ENCODE measurements at regions not wholly inside any gene's neighbourhood (a gene's known extent, or its start where the extent isn't known, plus 50 kb on each side); places are given as distances from the start of the nearest gene placed in this dataset.

DNA sequence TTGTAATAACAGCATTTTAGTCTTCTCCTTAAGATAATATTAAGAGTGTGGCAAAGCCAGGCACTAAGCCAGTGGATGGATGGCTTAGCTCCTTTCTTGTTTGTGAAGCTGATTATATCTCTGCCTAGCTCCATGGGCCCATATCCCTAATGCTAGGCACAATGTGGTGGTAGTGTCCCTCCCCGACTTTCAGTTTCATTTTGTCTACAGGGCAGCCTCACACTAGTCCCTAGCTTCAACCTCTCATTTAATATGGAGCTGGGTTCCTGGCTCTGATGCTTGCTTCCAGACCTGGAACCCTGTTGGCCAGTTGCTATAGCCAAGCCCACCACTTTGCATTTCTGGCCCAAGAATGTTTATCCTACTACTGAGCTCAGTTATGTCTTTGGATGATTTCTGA lies 437.0 kb upstream of the MEIS1 start:
- no peak overlapping the region for H3K9ac ChIP-seq
- H2AFZ ChIP-seq, result peak overlapping the region; percentile 30
- no peak overlapping the region for H3K4me2 ChIP-seq (ENCODE audit: low read length)
- H3K27ac ChIP-seq, result peak overlapping the region; percentile 71
- no peak overlapping the region for H3K4me3 ChIP-seq (ENCODE audit: low read depth, low read length)
- H3K79me2 ChIP-seq, result peaks cover 15% of the 10 kb centered on the region
- no peaks in the 10 kb centered on the region for H3K36me3 ChIP-seq (ENCODE audit: control insufficient read depth, insufficient read depth, low read length)
- H3K27me3 ChIP-seq (ENCODE audit: control insufficient read depth, insufficient read depth, low read length), result no peaks in the 10 kb centered on the region
- H3K4me1 ChIP-seq, result peaks cover 47% of the 10 kb centered on the region
- no peaks in the 10 kb centered on the region for H3K9me3 ChIP-seq (ENCODE audit: control insufficient read depth, low read length)
- TF ChIP-seq CTCF (IDR thresholded peaks at IDR 0.05), result no peak

DNA sequence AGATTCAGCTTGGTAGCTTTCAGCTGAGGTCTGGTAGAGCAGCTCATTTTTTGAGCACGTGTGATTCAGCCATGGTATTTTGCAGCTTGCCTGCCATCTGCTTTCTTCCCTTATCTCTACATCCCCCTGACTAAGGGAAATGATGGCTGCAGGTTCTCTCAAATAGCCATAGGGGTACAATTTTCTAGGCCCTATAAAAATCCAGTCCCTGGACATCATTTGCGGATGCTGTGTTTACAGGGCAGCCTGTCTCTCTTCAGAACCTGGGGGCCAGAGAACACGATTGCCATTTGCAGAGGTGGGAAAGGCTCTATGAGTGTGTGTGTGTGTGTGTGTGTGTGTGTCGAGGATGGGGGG lies 442.7 kb upstream of the MEIS1 start:
- Histone ChIP-seq H3K79me2 (peaks cover 13% of the 10 kb centered on the region), H3K4me2 (ENCODE audit: low read length) (peak overlapping the region; percentile 57), H3K4me3 (ENCODE audit: low read depth, low read length) (peak overlapping the region; percentile 29), H3K36me3 (ENCODE audit: control insufficient read depth, insufficient read depth, low read length) (no peaks in the 10 kb centered on the region), H3K9ac (no peak overlapping the region), H3K27me3 (ENCODE audit: control insufficient read depth, insufficient read depth, low read length) (no peaks in the 10 kb centered on the region), H3K9me3 (ENCODE audit: control insufficient read depth, low read length) (no peaks in the 10 kb centered on the region), H3K4me1 (peaks cover 40% of the 10 kb centered on the region), H3K27ac (peak overlapping the region; percentile 94), H2AFZ (peak overlapping the region; percentile 71)
- peak; percentile 7 for TF ChIP-seq CTCF (IDR thresholded peaks at IDR 0.05)

DNA sequence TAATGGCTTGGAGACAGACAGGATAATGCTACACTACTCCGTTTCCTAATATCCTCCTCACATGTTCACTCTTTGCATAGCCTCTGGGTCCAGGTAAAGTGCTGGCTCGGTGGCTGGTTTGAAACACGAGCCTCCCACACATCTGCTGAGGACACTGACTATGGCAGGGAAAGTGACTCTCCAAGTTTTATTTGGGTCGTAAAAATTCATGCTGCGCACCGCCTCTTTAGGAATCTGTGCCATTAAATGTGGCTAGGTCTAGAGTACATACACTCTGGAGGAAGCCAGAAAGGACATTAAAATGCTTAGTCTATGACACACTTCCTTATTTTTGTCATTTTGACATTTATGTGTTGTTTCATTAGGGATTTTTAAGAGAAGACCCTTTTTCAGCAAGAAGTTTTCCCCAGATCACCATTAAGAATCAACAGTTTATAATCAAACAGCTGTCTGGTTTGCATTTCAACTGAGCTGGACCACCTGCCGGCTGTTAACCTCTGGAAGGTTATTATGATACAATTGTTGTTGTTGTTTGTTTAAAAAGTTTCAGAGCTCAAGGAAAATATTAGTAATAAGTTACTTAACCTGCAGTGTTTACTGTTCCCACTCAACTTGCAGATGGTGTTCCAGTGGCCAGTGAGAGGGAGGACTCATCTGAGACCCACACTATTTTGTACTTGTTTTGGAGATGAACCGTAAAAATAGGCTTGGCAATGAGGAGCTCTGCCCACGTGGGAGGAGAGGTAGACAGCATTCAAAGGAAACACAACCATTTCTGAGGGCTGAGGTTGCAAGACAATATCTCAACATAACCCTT lies 443.3 kb upstream of the MEIS1 start:
- H3K4me1 ChIP-seq, result peaks cover 42% of the 10 kb centered on the region
- peaks cover 13% of the 10 kb centered on the region for H3K79me2 ChIP-seq
- peak overlapping the region; percentile 57 for H3K4me2 ChIP-seq (ENCODE audit: low read length)
- TF ChIP-seq CTCF (IDR thresholded peaks at IDR 0.05), result no peak
- H3K27ac ChIP-seq, result peak overlapping the region; percentile 94
- H3K4me3 ChIP-seq (ENCODE audit: low read depth, low read length), result peak overlapping the region; percentile 29
- H3K9me3 ChIP-seq (ENCODE audit: control insufficient read depth, low read length), result no peaks in the 10 kb centered on the region
- H3K9ac ChIP-seq, result no peak overlapping the region
- H3K36me3 ChIP-seq (ENCODE audit: control insufficient read depth, insufficient read depth, low read length), result no peaks in the 10 kb centered on the region
- H2AFZ ChIP-seq, result peak overlapping the region; percentile 71
- H3K27me3 ChIP-seq (ENCODE audit: control insufficient read depth, insufficient read depth, low read length), result no peaks in the 10 kb centered on the region

- no peak overlapping the region for H2AFZ ChIP-seq
- H3K4me2 ChIP-seq (ENCODE audit: low read length), result no peak overlapping the region
- H3K9me3 ChIP-seq (ENCODE audit: control insufficient read depth, low read length), result no peaks in the 10 kb centered on the region
- H3K9ac ChIP-seq, result no peak overlapping the region
- H3K79me2 ChIP-seq, result no peaks in the 10 kb centered on the region
- no peaks in the 10 kb centered on the region for H3K27me3 ChIP-seq (ENCODE audit: control insufficient read depth, insufficient read depth, low read length)
- peaks cover 19% of the 10 kb centered on the region for H3K4me1 ChIP-seq
- H3K4me3 ChIP-seq (ENCODE audit: low read depth, low read length), result no peak overlapping the region
- H3K36me3 ChIP-seq (ENCODE audit: control insufficient read depth, insufficient read depth, low read length), result no peaks in the 10 kb centered on the region
- no peak for TF ChIP-seq CTCF (IDR thresholded peaks at IDR 0.05)
- no peak overlapping the region for H3K27ac ChIP-seq
These were observed 448.9 kb upstream of the MEIS1 start for GRCh38 chr2:65985986-65986385.

DNA sequence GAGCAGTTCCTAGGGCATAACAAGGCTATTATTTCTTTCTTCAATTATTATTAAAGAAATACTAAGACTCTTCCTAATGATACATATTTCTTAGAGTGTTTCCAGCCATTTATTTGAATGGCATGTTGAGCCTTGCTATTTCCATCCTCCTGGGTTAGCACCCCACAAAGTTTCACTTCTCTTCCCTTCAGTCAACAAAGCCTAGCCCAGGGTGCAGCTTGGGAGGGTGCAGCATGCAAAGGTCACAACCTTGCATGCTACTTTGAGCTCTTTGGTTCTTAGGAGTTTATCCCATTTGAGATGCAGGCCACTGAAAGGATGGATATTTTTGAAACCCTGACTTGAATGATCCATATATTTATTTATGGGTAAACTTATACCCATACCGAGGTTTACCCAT lies 454.4 kb upstream of the MEIS1 start:
- Histone ChIP-seq H3K36me3 (ENCODE audit: control insufficient read depth, insufficient read depth, low read length) (no peaks in the 10 kb centered on the region), H3K4me2 (ENCODE audit: low read length) (no peak overlapping the region), H3K79me2 (no peaks in the 10 kb centered on the region), H3K27ac (no peak overlapping the region), H3K27me3 (ENCODE audit: control insufficient read depth, insufficient read depth, low read length) (no peaks in the 10 kb centered on the region), H2AFZ (no peak overlapping the region), H3K9me3 (ENCODE audit: control insufficient read depth, low read length) (no peaks in the 10 kb centered on the region), H3K9ac (no peak overlapping the region), H3K4me1 (peaks cover under 1% of the 10 kb centered on the region), H3K4me3 (ENCODE audit: low read depth, low read length) (no peak overlapping the region)
- no peak for TF ChIP-seq CTCF (IDR thresholded peaks at IDR 0.05)
